Neuronal stem cell (in vitro differentiated cells): ENCODE measurements at regions not wholly inside any gene's neighbourhood (a gene's known extent, or its start where the extent isn't known, plus 50 kb on each side); places are given as distances from the start of the nearest gene placed in this dataset.

Experiments used
- DNase-seq: peaks from one replicate; pipeline ENCODE4 v3.0.0-alpha.2; 2013; ENCODE audit warnings: low spot score
- H2AFZ ChIP-seq: one replicate; pipeline ENCODE4 v1.6.1; 2013; ENCODE audit warnings: mild to moderate bottlenecking, low read length, inconsistent platforms
- H2AK5ac ChIP-seq: 2 replicates; pipeline ENCODE4 v1.6.1; 2013; ENCODE audit warnings: low read depth, mild to moderate bottlenecking, inconsistent platforms, low read length, moderate library complexity, mixed read lengths
- H2BK120ac ChIP-seq: 2 replicates; pipeline ENCODE4 v1.6.1; 2013; ENCODE audit warnings: low read depth, mild to moderate bottlenecking, inconsistent platforms, low read length, moderate library complexity, mixed read lengths
- H2BK12ac ChIP-seq: one replicate; pipeline ENCODE4 v1.6.1; 2013; ENCODE audit warnings: low read length, inconsistent platforms
- H2BK15ac ChIP-seq: 2 replicates; pipeline ENCODE4 v1.6.1; 2013; ENCODE audit warnings: mild to moderate bottlenecking, low read length, inconsistent platforms, mixed read lengths
- H2BK5ac ChIP-seq: one replicate; pipeline ENCODE4 v1.6.1; 2013; ENCODE audit warnings: inconsistent platforms, mild to moderate bottlenecking, low read length, moderate library complexity
- H3K14ac ChIP-seq: one replicate; pipeline ENCODE4 v1.6.1; 2013; ENCODE audit warnings: low read length, inconsistent platforms
- H3K18ac ChIP-seq: 2 replicates; pipeline ENCODE4 v1.6.1; 2013; ENCODE audit warnings: low read length, inconsistent platforms
- H3K23ac ChIP-seq: 2 replicates; pipeline ENCODE4 v1.6.1; 2013; ENCODE audit warnings: low read depth, mild to moderate bottlenecking, mixed read lengths, low read length, inconsistent platforms; ENCODE audit not compliant: poor library complexity
- H3K27ac ChIP-seq: replicated peaks from 3 replicates; pipeline ENCODE4 v1.5.1; 2013; ENCODE audit warnings: low read length, inconsistent platforms
- H3K27me3 ChIP-seq, 3 experiments: 2 replicates each; pipeline ENCODE4 v1.6.1; 2013; ENCODE audit warnings: low read length in 3 of 3, mild to moderate bottlenecking in 2 of 3, inconsistent platforms in 1 of 3, low read depth in 1 of 3, mixed read lengths in 1 of 3, moderate library complexity in 1 of 3; ENCODE audit not compliant: control insufficient read depth in 3 of 3, insufficient read depth in 3 of 3
- H3K36me3 ChIP-seq, 2 donors: replicated peaks in 1 of 2; 2 replicates each; pipeline ENCODE4 v1.6.1; 2013; ENCODE audit warnings: low read length in 2 of 2; ENCODE audit not compliant: control insufficient read depth in 2 of 2, insufficient read depth in 2 of 2
- H3K4ac ChIP-seq: 2 replicates; pipeline ENCODE4 v1.6.1; 2013; ENCODE audit warnings: inconsistent platforms, mild to moderate bottlenecking, low read length, moderate library complexity
- H3K4me1 ChIP-seq, 2 donors: 1 replicate in 1 of 2; 2 replicates in 1 of 2; pipeline ENCODE4 v1.6.1; 2013; ENCODE audit warnings: low read length in 2 of 2, low read depth in 1 of 2; ENCODE audit not compliant: control insufficient read depth in 2 of 2, insufficient read depth in 1 of 2
- H3K4me2 ChIP-seq: one replicate; pipeline ENCODE4 v1.6.1; 2013; ENCODE audit warnings: mild to moderate bottlenecking, low read length, inconsistent platforms; ENCODE audit not compliant: insufficient read depth, poor library complexity, severe bottlenecking
- H3K4me3 ChIP-seq, 2 donors: 2 replicates each; pipeline ENCODE4 v1.5.1; 2013; ENCODE audit warnings: low read length in 2 of 2, mild to moderate bottlenecking in 2 of 2, inconsistent platforms in 1 of 2, moderate library complexity in 1 of 2
- H3K79me1 ChIP-seq: one replicate; pipeline ENCODE4 v1.6.1; 2013; ENCODE audit warnings: low read depth, mild to moderate bottlenecking, inconsistent platforms, low read length, moderate library complexity
- H3K9ac ChIP-seq: one replicate; pipeline ENCODE4 v1.6.1; 2013; ENCODE audit warnings: mild to moderate bottlenecking, low read depth, low read length, inconsistent platforms; ENCODE audit not compliant: poor library complexity
- H3K9me3 ChIP-seq, 2 donors: replicated peaks in 1 of 2; 2 replicates each; pipeline versions ENCODE3 to v1.6.1; 2013; ENCODE audit warnings: low read length in 2 of 2, mild to moderate bottlenecking in 2 of 2, inconsistent platforms in 1 of 2, low read depth in 1 of 2, mixed read lengths in 1 of 2, moderate library complexity in 1 of 2; ENCODE audit not compliant: control insufficient read depth in 2 of 2, insufficient read depth in 1 of 2
- H4K8ac ChIP-seq: one replicate; pipeline ENCODE4 v1.6.1; 2013; ENCODE audit warnings: low read depth, mild to moderate bottlenecking, inconsistent platforms, low read length, moderate library complexity
- H4K91ac ChIP-seq: one replicate; pipeline ENCODE4 v1.6.1; 2013; ENCODE audit warnings: low read length, low read depth, mild to moderate bottlenecking, inconsistent platforms; ENCODE audit not compliant: poor library complexity
- WGBS, 2 donors: extraction: QIAGEN DNeasy Blood & Tissue Kit; methylation state at CpG; one replicate each; pipeline ENCODE4 v1.1.7; 2013; ENCODE audit warnings: missing lambda C conversion rate in 2 of 2, mixed read lengths in 1 of 2; ENCODE audit not compliant: insufficient read length in 2 of 2, insufficient replicate concordance in 1 of 2; ENCODE audit errors: extremely low coverage in 2 of 2; 5-methylcytosine and 5-hydroxymethylcytosine counted together

- no peak overlapping the region for H2BK5ac ChIP-seq
- no peak overlapping the region for H2BK15ac ChIP-seq
- no peak overlapping the region for H4K91ac ChIP-seq
- no peak overlapping the region for H3K9ac ChIP-seq
- no peak overlapping the region for H2BK12ac ChIP-seq
- no peaks in the 10 kb centered on the region for H3K79me1 ChIP-seq
- H3K27me3 ChIP-seq, result no peaks in the 10 kb centered on the region
- no CpG with 5 or more reads among the region's 3 CpGs for WGBS, 2 donors
- no peaks in the 10 kb centered on the region for H3K4me1 ChIP-seq
- H2AK5ac ChIP-seq, result no peak overlapping the region
- no peak overlapping the region for H3K4me2 ChIP-seq
- H4K8ac ChIP-seq, result no peak overlapping the region
- no peak overlapping the region for H3K14ac ChIP-seq
- H2AFZ ChIP-seq, result no peak overlapping the region
- peaks cover 0 to 1% of the 10 kb centered on the region in 2 donors for H3K9me3 ChIP-seq
- H3K23ac ChIP-seq, result no peak overlapping the region
- no peak overlapping the region for H3K4me3 ChIP-seq
- no peak overlapping the region for H2BK120ac ChIP-seq
- H3K18ac ChIP-seq, result no peak overlapping the region
- H3K36me3 ChIP-seq, result no peaks in the 10 kb centered on the region
- no peak overlapping the region for H3K4ac ChIP-seq
- H3K27ac ChIP-seq, result no peak overlapping the region
- DNase-seq, result no peak
Measured at GRCh38 chr6:141490982-141491381, 641.7 kb upstream of the GJE1 start.

- no peak for DNase-seq
- H3K4me1 ChIP-seq, result peaks cover 0 to 2% of the 10 kb centered on the region in 2 donors
- no CpG with 5 or more reads among the region's 1 CpG for WGBS, 2 donors
Measured at GRCh38 chr6:141488488-141488887, 644.2 kb upstream of the GJE1 start.

GRCh38 chr6:141486942-141487341 lies 645.8 kb upstream of the GJE1 start:
- Histone ChIP-seq H2AFZ (no peak overlapping the region), H3K4me1 (peaks cover 0 to 7% of the 10 kb centered on the region in 2 donors), H3K4me3 (no peak overlapping the region), H2BK5ac (no peak overlapping the region), H3K27ac (no peak overlapping the region), H4K91ac (no peak overlapping the region), H3K9me3 (peaks cover 0 to 1% of the 10 kb centered on the region in 2 donors), H3K23ac (no peak overlapping the region), H2BK120ac (no peak overlapping the region), H3K36me3 (no peaks in the 10 kb centered on the region), H3K79me1 (no peaks in the 10 kb centered on the region), H3K4ac (no peak overlapping the region), H2AK5ac (no peak overlapping the region), H3K18ac (no peak overlapping the region), H3K4me2 (no peak overlapping the region), H3K27me3 (no peaks in the 10 kb centered on the region), H2BK12ac (no peak overlapping the region), H2BK15ac (no peak overlapping the region), H4K8ac (no peak overlapping the region), H3K9ac (no peak overlapping the region), H3K14ac (no peak overlapping the region)
- DNase-seq, result no peak
- no CpG with 5 or more reads among the region's 3 CpGs for WGBS, 2 donors

More at GRCh38 chr6:141488488-141488887, 644.2 kb upstream of the GJE1 start:
- Histone ChIP-seq H3K4ac (no peak overlapping the region), H2AFZ (peak overlapping the region; percentile 86), H4K91ac (no peak overlapping the region), H3K4me3 (no peak overlapping the region), H3K9me3 (peaks cover 0 to 1% of the 10 kb centered on the region in 2 donors), H2BK12ac (no peak overlapping the region), H4K8ac (no peak overlapping the region), H3K36me3 (no peaks in the 10 kb centered on the region), H3K14ac (no peak overlapping the region), H3K27me3 (no peaks in the 10 kb centered on the region), H3K23ac (no peak overlapping the region), H3K9ac (no peak overlapping the region), H3K27ac (no peak overlapping the region), H3K4me2 (no peak overlapping the region), H2BK15ac (no peak overlapping the region), H2BK120ac (no peak overlapping the region), H2AK5ac (no peak overlapping the region), H3K18ac (no peak overlapping the region), H2BK5ac (no peak overlapping the region), H3K79me1 (no peaks in the 10 kb centered on the region)

GRCh38 chr6:141484711-141485110 lies 648.0 kb upstream of the GJE1 start:
- H3K27me3 ChIP-seq, result no peaks in the 10 kb centered on the region
- no peak overlapping the region for H3K27ac ChIP-seq
- H2BK12ac ChIP-seq, result no peak overlapping the region
- no peak overlapping the region for H4K8ac ChIP-seq
- H3K4me1 ChIP-seq, result peaks cover 0 to 7% of the 10 kb centered on the region in 2 donors
- no peak overlapping the region for H2BK120ac ChIP-seq
- no peak overlapping the region for H4K91ac ChIP-seq
- H3K36me3 ChIP-seq, result no peaks in the 10 kb centered on the region
- H2BK15ac ChIP-seq, result no peak overlapping the region
- H3K14ac ChIP-seq, result no peak overlapping the region
- H3K9ac ChIP-seq, result no peak overlapping the region
- H2AK5ac ChIP-seq, result no peak overlapping the region
- no peak overlapping the region for H3K4ac ChIP-seq
- no peak overlapping the region for H3K18ac ChIP-seq
- no peak overlapping the region for H2BK5ac ChIP-seq
- H3K9me3 ChIP-seq, result no peaks in the 10 kb centered on the region
- DNase-seq, result no peak
- H3K4me3 ChIP-seq, result no peak overlapping the region
- H3K4me2 ChIP-seq, result no peak overlapping the region
- no peak overlapping the region for H3K23ac ChIP-seq
- no peaks in the 10 kb centered on the region for H3K79me1 ChIP-seq
- no CpG with 5 or more reads among the region's 3 CpGs for WGBS, 2 donors
- peak overlapping the region; percentile 70 for H2AFZ ChIP-seq
